ENCODE measurements at regions not wholly inside any gene's neighbourhood (a gene's known extent, or its start where the extent isn't known, plus 50 kb on each side); places are given as distances from the start of the nearest gene placed in this dataset.

DNA sequence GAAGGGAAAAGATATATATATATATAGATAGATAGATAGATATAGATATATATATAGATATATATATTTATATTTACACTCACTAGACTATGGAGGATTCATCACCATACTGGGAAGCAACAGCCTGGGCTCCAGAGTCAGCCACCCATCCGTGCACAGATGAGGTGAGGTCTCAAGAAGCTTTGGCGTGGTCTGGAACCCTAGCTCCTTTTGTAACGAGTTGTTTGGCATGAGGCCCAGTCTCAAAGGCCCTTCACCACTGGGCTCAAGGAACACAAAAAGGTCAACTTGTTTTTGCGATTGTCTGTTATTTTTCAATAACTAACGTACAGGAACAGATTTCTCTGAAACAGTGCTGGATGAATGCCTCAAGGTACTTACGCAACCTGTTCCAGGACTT lies 448.7 kb downstream of the CMPK2 start:
- DNase-seq (ENCODE audit: low spot score), result no peak

GRCh38 chr2:6418291-6418690 lies 447.4 kb downstream of the CMPK2 start:
- no peak for DNase-seq (ENCODE audit: low spot score)

- no peak for DNase-seq (ENCODE audit: low spot score)
Measured at GRCh38 chr2:6421138-6421730, 444.5 kb downstream of the CMPK2 start.

DNA sequence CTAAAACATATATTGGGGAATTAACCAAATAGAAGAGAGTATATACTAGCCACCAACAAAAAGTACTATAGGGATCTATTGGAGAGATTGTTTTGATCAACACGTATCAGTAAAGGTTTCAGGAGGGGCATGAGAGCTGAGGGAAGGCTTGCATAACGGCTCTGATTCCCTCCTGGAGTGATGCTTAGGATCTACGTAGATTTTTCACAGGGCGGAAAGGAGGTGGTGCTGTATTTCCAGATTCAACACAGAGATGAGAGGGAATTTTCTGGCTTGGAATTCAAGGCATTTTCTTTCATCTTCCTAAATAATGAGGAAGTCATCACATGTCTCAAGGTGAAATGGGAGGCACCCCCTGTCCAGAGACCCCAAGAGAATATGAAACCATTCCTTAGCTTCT lies 443.8 kb downstream of the CMPK2 start:
- DNase-seq (ENCODE audit: low spot score), result no peak

GRCh38 chr2:6423157-6423556 lies 442.6 kb downstream of the CMPK2 start:
- DNase-seq (ENCODE audit: low spot score), result no peak

GRCh38 chr2:6423944-6424343 lies 441.8 kb downstream of the CMPK2 start:
- no peak for DNase-seq (ENCODE audit: low spot score)

DNA sequence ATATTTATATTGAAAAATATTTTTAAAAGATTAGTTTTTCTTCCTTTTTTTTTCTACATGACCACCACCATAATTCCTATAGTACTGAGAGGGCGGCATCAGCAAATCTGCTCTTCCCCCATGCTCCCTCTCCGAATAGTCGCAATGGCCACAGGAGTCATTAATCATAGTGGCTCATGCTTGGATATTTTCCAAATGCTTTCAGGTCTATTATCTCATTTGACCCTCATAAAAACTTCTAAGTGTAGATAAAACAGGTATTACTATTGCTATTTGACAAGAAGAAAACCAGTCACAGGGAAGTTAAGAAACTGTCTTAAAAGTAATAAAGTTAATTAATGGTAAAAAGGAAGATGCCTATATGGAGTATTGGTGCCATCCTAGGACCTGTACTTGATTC lies 440.7 kb downstream of the CMPK2 start:
- no peak for DNase-seq (ENCODE audit: low spot score)

DNA sequence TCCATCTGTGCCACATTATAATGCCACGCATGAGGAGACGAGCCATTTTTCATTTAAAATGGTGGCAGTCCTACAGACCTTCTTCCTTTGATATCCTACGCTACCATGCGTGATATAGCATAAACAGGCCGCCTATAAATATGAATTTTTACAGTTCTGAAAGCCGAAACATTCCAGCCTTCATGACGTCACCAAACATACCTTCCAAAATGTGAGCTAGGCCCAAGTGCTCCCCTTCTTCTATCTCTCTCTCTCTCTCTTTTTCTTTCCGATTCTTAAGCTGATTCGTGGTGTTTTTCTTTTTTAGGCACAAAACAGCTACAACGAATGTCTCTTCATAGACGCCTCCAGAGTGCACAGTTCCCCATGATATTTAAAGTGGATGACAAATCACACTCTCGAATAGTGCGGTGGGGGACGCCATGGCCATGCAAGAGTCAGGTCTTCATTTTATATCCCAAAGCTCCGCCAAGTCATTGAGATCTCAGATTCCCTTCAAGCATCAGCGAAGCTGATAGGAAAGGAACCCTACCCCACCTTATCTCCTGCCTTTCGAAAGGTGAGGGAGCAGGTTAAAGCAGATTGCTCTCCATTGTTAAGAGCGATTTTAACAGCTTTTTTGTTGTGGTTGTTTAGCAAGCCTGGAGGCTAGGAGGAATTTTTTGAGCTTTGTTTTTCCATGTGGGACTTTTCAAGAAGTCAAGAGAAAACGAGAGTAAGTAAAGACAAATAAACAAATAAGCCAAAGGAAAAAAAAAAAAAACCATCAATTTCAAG lies 436.3 kb downstream of the CMPK2 start:
- no peak for DNase-seq (ENCODE audit: low spot score)

- DNase-seq (ENCODE audit: low spot score), result no peak
Measured at GRCh38 chr2:6434438-6434837, 431.3 kb downstream of the CMPK2 start.

- no peak for DNase-seq (ENCODE audit: low spot score)
Measured at GRCh38 chr2:6441800-6442199, 423.9 kb downstream of the CMPK2 start.

GRCh38 chr2:6442252-6442985 lies 423.3 kb downstream of the CMPK2 start:
- no peak for DNase-seq (ENCODE audit: low spot score)

GRCh38 chr2:6443061-6443823 lies 422.5 kb downstream of the CMPK2 start:
- no peak for DNase-seq (ENCODE audit: low spot score)

- DNase-seq (ENCODE audit: low spot score), result no peak
Measured at GRCh38 chr2:6444514-6444913, 421.2 kb downstream of the CMPK2 start.

GRCh38 chr2:6445156-6445555 lies 420.6 kb downstream of the CMPK2 start:
- DNase-seq (ENCODE audit: low spot score), result no peak

DNA sequence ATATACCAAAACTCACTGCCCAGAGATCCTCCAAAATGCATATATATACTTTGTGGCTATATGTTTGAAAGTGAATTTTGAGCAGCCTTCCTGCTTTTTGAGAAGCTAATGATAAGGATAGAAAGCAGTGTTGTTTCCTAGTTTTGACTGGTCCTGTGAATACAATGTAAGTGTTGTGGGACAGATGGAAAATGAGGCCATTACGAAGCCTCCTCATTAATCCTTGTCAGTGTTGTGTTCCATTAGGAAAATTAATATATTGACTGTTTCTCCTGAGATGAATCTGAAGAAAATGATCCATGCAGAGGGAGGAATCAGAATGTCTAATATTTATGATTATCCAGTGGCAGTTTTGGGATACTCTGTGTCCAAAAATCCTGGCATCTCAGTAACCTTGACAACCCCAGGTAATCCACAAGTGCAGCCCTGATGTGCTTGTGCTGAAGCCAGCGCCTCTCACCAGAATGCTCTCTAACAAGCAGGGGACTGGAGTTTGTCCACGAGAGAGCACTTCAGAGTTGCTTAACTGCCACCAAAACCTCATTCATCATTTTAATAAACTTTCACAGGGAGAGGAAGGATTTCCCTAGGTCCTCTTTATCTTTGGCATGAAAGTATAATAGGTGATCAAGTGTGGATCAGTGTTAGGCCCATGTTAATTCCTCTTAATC lies 418.6 kb downstream of the CMPK2 start:
- DNase-seq (ENCODE audit: low spot score), result no peak

DNA sequence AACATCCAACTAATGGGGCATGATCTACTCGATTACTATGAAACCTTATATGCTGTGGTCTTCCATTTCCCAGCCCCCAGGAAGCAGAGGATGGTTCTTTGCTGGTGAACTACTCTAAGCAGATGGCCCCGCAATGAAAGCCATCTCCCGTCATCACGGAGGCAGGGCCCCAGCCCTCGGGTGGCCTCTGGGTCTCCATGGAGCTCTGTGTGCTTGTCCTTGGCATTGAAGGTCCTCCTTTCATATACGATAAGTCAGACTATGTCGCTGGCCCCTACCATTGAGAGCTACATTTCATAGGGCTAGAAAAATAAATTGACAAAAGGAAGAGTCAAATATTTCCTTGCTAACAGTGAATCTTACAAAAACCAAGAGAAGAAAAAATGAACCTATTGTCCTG lies 416.8 kb downstream of the CMPK2 start:
- no peak for DNase-seq (ENCODE audit: low spot score)

DNA sequence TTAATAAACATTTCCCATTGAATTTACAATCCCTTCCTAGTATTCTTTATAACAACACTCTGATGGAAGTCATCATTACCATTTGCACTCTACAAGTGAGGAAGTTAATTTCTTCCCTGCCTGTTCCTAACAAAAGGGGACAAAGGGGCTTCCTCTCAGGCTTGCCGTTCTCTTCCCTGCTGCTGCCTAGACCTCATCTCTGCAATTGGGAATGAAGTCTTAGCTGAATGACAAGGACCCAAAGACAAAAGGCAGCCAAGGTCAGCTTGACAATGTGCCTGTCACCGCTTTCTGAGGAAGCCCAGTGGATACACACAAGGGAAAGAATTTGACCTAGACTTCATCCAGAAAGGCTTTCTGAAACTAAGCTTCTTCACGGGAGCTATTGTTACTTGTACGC lies 416.4 kb downstream of the CMPK2 start:
- DNase-seq (ENCODE audit: low spot score), result no peak

- no peak for DNase-seq (ENCODE audit: low spot score)
Measured at GRCh38 chr2:6452702-6453481, 412.8 kb downstream of the CMPK2 start.

DNA sequence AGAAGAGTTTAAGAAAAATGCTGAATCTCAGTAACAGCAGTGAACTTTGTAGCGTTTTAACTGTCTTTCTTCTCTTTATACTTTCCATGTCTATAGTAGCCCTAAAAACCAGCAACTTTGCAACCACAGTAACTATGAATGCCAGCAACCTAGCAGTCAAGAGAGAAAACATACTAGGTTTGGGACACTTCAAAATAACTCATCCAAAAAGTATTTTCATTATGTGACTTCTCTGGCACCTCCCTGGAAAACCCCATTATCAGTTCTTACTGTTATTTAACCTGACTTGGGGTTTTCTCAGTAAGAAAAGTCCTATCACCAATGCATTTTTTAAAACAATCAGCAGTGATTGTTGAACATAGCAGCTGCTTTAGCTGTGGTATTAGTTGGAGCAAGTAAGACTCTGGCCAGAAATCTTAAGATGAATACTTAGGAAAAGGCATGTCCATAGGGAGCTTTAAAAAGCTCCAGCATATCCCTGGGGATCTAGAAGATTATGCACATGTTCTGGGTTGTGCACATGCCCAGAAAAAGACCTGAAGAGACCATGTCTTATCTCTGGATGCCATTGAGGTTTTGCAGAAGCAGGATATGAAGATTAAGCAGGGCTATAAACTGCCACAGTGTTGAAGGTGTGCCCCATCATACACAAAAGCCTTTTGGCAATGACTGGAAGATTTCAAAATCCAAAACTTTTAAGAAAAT lies 411.3 kb downstream of the CMPK2 start:
- no peak for DNase-seq (ENCODE audit: low spot score)

DNA sequence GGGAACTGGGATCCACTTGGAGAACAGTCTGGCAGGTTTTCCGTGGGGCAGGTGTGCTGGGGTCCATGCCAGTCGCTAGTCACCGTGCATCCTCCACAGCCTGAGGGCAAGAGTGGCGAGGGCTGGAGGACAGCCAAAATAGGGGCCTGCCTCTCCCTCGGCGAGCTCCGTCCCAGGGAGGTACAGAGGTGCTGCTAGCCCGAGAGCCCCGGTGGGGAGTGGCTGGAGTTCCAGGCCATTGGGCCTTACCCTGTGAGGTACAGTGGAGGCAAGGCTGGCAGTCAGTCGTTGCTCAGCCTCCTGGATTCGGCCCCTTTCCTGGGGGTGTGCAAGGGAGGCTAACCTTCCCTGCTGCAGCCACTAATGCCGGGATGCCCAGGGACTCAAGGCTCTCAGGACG lies 406.6 kb downstream of the CMPK2 start:
- no peak for DNase-seq (ENCODE audit: low spot score)

DNA sequence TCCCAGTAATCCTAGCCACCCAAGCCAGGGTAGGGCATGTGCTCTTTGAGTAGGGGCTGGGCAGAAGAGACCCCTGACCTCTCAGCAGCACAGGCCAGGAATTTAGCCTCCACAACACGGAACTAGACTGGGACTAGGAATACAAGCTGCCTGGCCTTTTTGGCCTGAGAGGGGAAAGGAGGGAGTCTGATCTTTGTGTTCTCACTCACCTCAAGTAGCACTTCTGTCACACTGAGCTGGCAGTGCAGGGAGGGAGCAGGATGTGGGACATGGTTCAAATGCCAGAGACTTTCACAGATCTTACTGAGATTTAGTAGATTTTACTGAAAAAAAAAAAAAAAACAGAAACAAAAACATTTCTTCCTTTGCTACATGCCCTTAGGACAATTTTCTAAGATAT lies 395.2 kb downstream of the CMPK2 start:
- no peak for DNase-seq (ENCODE audit: low spot score)

All from hematopoietic multipotent progenitor cell treated with erythropoietin and hydrocortisone succinate and interleukin-3 and kit ligand, for 17 days (in vitro differentiated cells).